ENCODE measurements at regions not wholly inside any gene's neighbourhood (a gene's known extent, or its start where the extent isn't known, plus 50 kb on each side); places are given as distances from the start of the nearest gene placed in this dataset.

GRCh38 chr9:84486663-84487062 lies 146.1 kb upstream of the SLC28A3 start:
- TF ChIP-seq CTCF (IDR thresholded peaks at IDR 0.05 in 4 of 5, conservative IDR thresholded peaks at IDR 0.05 in 1 of 5): no peak
- no peak for TF ChIP-seq POLR2A (IDR thresholded peaks at IDR 0.05)
